Fibroblast of mammary gland (primary cell): ENCODE measurements at regions not wholly inside any gene's neighbourhood (a gene's known extent, or its start where the extent isn't known, plus 50 kb on each side); places are given as distances from the start of the nearest gene placed in this dataset.

ENCODE experiments used
- DNase-seq: peaks from one replicate; pipeline ENCODE4 v3.0.0-alpha.2; 2010; ENCODE audit warnings: low read depth
- H3K4me3 ChIP-seq: 2 replicates; pipeline ENCODE4 v1.5.1; 2011; ENCODE audit warnings: low read depth, mild to moderate bottlenecking, low read length, moderate library complexity; ENCODE audit not compliant: control insufficient read depth
- TF ChIP-seq, protein P1 (sequence below): conservative IDR thresholded peaks from 2 replicates; pipeline ENCODE4 v1.5.1; 2011; ENCODE audit warnings: low read depth, low read length, inconsistent platforms; ENCODE audit not compliant: control insufficient read depth, insufficient read depth

DNA sequence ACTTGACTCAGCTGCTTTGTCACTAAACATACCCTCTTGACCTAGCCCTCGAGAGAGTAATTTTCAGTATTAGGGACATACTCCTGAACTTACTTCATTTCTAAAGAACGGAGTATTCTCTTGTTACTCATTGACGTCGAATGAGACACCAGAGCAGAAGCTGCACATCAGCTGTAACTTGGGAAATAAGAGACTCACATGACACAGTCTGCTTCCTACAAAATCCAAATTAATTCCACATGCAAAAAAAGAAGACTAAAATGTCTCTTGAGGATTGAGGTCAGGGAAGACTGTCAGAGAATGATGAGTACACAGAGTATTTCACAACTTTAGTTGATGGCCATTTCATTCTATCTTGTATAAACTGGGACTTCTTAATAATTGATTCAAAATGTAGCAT is 114.7 kb upstream of the EGFR start:
- TF ChIP-seq, protein P1, sequence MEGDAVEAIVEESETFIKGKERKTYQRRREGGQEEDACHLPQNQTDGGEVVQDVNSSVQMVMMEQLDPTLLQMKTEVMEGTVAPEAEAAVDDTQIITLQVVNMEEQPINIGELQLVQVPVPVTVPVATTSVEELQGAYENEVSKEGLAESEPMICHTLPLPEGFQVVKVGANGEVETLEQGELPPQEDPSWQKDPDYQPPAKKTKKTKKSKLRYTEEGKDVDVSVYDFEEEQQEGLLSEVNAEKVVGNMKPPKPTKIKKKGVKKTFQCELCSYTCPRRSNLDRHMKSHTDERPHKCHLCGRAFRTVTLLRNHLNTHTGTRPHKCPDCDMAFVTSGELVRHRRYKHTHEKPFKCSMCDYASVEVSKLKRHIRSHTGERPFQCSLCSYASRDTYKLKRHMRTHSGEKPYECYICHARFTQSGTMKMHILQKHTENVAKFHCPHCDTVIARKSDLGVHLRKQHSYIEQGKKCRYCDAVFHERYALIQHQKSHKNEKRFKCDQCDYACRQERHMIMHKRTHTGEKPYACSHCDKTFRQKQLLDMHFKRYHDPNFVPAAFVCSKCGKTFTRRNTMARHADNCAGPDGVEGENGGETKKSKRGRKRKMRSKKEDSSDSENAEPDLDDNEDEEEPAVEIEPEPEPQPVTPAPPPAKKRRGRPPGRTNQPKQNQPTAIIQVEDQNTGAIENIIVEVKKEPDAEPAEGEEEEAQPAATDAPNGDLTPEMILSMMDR = no peak
- DNase-seq = peak; percentile 100
- H3K4me3 ChIP-seq = no peak overlapping the region

DNA sequence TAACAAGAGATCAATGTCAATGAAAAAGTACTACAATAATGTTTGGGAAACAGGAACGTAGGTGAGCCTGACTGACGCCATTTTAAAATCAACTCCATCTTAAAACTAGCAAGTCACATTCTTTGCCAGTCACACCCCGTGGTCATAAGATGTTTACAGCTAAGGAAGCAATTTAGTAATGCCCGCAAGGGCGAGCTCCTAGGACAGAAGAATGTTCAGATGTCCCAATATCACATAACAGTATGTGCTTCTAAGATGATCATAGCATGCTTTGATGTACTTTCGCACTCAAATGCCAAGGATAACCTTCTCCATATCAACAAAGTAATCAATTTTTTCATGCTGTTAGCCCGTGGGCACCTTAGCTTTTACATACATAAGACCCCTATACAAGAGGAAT is 113.8 kb upstream of the EGFR start:
- H3K4me3 ChIP-seq = no peak overlapping the region
- TF ChIP-seq, protein P1 = no peak

DNA sequence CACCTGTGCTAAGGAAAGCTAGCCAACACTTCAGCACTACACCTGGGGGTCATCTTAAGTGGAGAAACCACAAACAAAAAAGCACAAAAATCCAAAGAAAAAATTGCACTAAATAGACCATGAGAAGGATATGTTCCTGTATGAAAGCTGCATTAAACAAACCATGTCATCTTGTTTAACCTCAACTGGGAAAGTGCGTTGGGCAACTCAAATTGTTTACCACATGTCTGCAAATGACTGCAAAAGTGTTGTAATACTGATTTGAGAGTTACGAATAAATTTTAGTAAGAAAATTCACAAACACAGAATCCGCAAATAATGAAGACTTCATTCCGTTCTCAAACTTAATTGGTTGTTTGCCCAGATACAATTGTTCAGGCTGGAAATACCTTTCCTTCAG is 111.9 kb upstream of the EGFR start:
- no peak overlapping the region for H3K4me3 ChIP-seq
- TF ChIP-seq, protein P1 = no peak
- peak; percentile 20 for DNase-seq

More for the DNA sequence above, 113.8 kb upstream of the EGFR start:
- peak; percentile 50 for DNase-seq

DNA sequence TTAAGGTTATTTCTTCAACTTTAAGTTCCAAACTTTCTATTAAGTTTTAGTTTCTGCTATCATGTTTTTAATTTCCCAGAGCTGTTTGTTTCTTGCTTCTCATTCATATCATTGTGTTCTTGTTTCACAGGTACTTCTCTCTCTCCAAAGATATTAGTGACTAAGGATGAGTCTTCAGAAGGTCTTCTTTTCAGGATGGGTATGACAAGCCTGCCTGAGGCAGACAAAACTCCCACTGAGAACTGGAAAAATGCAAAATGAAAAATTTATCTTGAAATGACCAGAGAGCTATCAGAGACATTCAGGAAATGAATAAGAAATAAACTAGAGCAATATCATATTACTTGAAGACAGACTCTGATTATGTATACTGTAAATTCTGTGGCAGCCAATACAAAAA is 110.8 kb upstream of the EGFR start:
- H3K4me3 ChIP-seq = no peak overlapping the region
- peak; percentile 11 for DNase-seq
- TF ChIP-seq, protein P1 = no peak

DNA sequence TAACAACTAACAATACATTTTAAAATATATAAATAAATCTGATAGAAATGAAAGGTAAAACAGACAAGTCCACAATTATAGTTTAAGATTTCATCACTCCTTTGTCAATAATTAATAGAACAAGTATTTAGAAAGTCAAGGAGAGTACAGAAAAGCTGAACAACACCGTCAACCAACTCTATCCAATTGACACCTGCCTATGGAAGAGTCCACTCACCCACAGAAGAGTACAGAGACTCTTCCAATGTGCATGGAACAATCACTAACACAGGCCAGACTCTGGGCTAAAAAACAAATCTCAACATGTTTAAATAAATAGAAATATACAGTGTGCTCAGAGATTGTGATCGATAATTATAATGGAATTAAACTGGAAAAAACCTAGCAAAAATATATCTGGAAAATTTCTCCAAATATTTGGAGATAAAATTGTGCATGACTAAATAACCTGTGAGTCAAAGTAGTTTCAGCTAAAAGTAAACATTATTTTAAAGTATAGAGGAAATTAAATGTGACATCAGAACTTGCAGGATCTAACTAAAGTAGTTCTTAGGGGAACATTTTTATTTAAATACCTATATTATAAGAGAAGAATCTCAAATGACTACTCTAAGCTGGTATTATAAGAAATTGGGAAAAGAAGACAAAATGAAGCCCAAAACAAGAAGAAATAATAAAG is 109.9 kb upstream of the EGFR start:
- TF ChIP-seq, protein P1 = no peak
- no peak overlapping the region for H3K4me3 ChIP-seq
- DNase-seq = no peak

DNA sequence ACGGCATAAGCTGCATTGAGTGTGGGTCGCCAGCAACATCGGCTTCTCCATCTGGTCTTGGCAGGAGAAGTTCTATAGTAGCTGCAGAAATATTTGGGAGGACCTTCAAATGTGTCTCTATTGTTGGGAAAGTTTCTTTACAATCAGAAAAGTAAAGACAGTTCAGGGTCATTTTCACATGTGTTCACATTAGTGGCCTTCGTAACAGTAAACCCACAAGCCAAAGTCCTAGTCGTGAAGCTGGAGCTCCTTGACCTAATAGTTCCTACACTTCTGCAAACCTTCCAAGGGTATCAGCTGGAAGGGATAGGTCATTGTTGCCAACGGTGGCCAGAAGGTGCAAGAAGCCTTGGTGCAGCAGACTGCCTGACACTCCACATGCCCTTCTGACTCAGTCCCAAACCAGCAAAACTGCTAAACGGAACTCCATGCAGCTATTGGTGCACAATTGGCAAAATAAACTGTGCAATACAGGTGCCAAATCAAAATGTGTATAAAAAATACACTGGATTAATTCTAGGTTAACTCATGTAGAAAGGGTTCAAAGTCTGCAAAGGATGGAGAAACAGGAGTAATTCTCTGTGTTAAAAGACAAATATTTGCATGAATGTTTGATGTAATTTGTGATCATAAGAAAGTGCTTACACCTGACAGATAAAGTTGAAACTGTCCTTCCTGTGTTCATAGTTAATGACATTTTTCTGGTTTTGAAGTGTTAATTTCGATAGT is 102.8 kb upstream of the EGFR start:
- TF ChIP-seq, protein P1 = no peak
- no peak overlapping the region for H3K4me3 ChIP-seq
- DNase-seq = no peak
